ENCODE measurements at regions not wholly inside any gene's neighbourhood (a gene's known extent, or its start where the extent isn't known, plus 50 kb on each side); places are given as distances from the start of the nearest gene placed in this dataset.
A peak's percentile ranks its signal among the peaks of the same experiment; 100 is the strongest.
"Not testable (repeated sequence)": the region's sequence is repeated elsewhere in the genome, so short reads cannot be mapped to it uniquely, and the experiment has no call there.

- Histone ChIP-seq H3K36me3 (ENCODE audit: control insufficient read depth, low read depth, low read length) (no peaks in the 10 kb centered on the region), H3K27me3 (ENCODE audit: control insufficient read depth, insufficient read depth, low read length) (peaks cover 47% of the 10 kb centered on the region), H3K9ac (ENCODE audit: low read length) (no peak overlapping the region), H3K9me3 (ENCODE audit: control insufficient read depth, low read depth, low read length) (no peaks in the 10 kb centered on the region), H3K4me3 (ENCODE audit: low read length) (no peak overlapping the region), H3K4me1 (ENCODE audit: control insufficient read depth, low read depth, low read length) (peaks cover 12% of the 10 kb centered on the region), H3K27ac (ENCODE audit: low read length) (no peak overlapping the region)
These were observed 167.5 kb upstream of the HES1 start for GRCh38 chr3:193968380-193968974.

- not testable (repeated sequence) for H3K36me3 ChIP-seq (ENCODE audit: control insufficient read depth, low read depth, low read length); H3K9ac ChIP-seq (ENCODE audit: low read length); H3K4me3 ChIP-seq (ENCODE audit: low read length); H3K27ac ChIP-seq (ENCODE audit: low read length); H3K9me3 ChIP-seq (ENCODE audit: control insufficient read depth, low read depth, low read length)
- peaks cover 26% of the 10 kb centered on the region for H3K4me1 ChIP-seq (ENCODE audit: control insufficient read depth, low read depth, low read length)
- peaks cover 33% of the 10 kb centered on the region for H3K27me3 ChIP-seq (ENCODE audit: control insufficient read depth, insufficient read depth, low read length)
These were observed 165.7 kb upstream of the HES1 start for GRCh38 chr3:193970131-193970772.

GRCh38 chr3:193970773-193971206 lies 165.2 kb upstream of the HES1 start:
- Histone ChIP-seq H3K9me3 (ENCODE audit: control insufficient read depth, low read depth, low read length) (no peaks in the 10 kb centered on the region), H3K4me1 (ENCODE audit: control insufficient read depth, low read depth, low read length) (peaks cover 32% of the 10 kb centered on the region), H3K36me3 (ENCODE audit: control insufficient read depth, low read depth, low read length) (no peaks in the 10 kb centered on the region), H3K4me3 (ENCODE audit: low read length) (no peak overlapping the region), H3K27me3 (ENCODE audit: control insufficient read depth, insufficient read depth, low read length) (peaks cover 28% of the 10 kb centered on the region), H3K27ac (ENCODE audit: low read length) (no peak overlapping the region), H3K9ac (ENCODE audit: low read length) (no peak overlapping the region)

GRCh38 chr3:193971261-193971751 lies 164.6 kb upstream of the HES1 start:
- Histone ChIP-seq H3K4me3 (ENCODE audit: low read length) (no peak overlapping the region), H3K9ac (ENCODE audit: low read length) (no peak overlapping the region), H3K27ac (ENCODE audit: low read length) (no peak overlapping the region), H3K36me3 (ENCODE audit: control insufficient read depth, low read depth, low read length) (no peaks in the 10 kb centered on the region), H3K27me3 (ENCODE audit: control insufficient read depth, insufficient read depth, low read length) (peaks cover 23% of the 10 kb centered on the region), H3K9me3 (ENCODE audit: control insufficient read depth, low read depth, low read length) (no peaks in the 10 kb centered on the region), H3K4me1 (ENCODE audit: control insufficient read depth, low read depth, low read length) (peaks cover 37% of the 10 kb centered on the region)

- H3K4me1 ChIP-seq (ENCODE audit: control insufficient read depth, low read depth, low read length): peaks cover 38% of the 10 kb centered on the region
- no peak overlapping the region for H3K4me3 ChIP-seq (ENCODE audit: low read length)
- no peaks in the 10 kb centered on the region for H3K9me3 ChIP-seq (ENCODE audit: control insufficient read depth, low read depth, low read length)
- no peak overlapping the region for H3K9ac ChIP-seq (ENCODE audit: low read length)
- no peaks in the 10 kb centered on the region for H3K36me3 ChIP-seq (ENCODE audit: control insufficient read depth, low read depth, low read length)
- H3K27ac ChIP-seq (ENCODE audit: low read length): no peak overlapping the region
- peaks cover 23% of the 10 kb centered on the region for H3K27me3 ChIP-seq (ENCODE audit: control insufficient read depth, insufficient read depth, low read length)
These were observed 164.0 kb upstream of the HES1 start for GRCh38 chr3:193971966-193972365.

- Histone ChIP-seq H3K4me1 (ENCODE audit: control insufficient read depth, low read depth, low read length) (peaks cover 38% of the 10 kb centered on the region), H3K4me3 (ENCODE audit: low read length) (no peak overlapping the region), H3K36me3 (ENCODE audit: control insufficient read depth, low read depth, low read length) (no peaks in the 10 kb centered on the region), H3K9ac (ENCODE audit: low read length) (no peak overlapping the region), H3K27ac (ENCODE audit: low read length) (no peak overlapping the region), H3K27me3 (ENCODE audit: control insufficient read depth, insufficient read depth, low read length) (peaks cover 23% of the 10 kb centered on the region), H3K9me3 (ENCODE audit: control insufficient read depth, low read depth, low read length) (no peaks in the 10 kb centered on the region)
These were observed 163.1 kb upstream of the HES1 start for GRCh38 chr3:193972832-193973231.

- Histone ChIP-seq H3K9me3 (ENCODE audit: control insufficient read depth, low read depth, low read length) (no peaks in the 10 kb centered on the region), H3K27me3 (ENCODE audit: control insufficient read depth, insufficient read depth, low read length) (peaks cover 23% of the 10 kb centered on the region), H3K27ac (ENCODE audit: low read length) (no peak overlapping the region), H3K4me1 (ENCODE audit: control insufficient read depth, low read depth, low read length) (peaks cover 33% of the 10 kb centered on the region), H3K9ac (ENCODE audit: low read length) (no peak overlapping the region), H3K36me3 (ENCODE audit: control insufficient read depth, low read depth, low read length) (no peaks in the 10 kb centered on the region), H3K4me3 (ENCODE audit: low read length) (no peak overlapping the region)
These were observed 161.7 kb upstream of the HES1 start for GRCh38 chr3:193974191-193974652.

GRCh38 chr3:193974671-193975535 lies 161.0 kb upstream of the HES1 start:
- H3K27me3 ChIP-seq (ENCODE audit: control insufficient read depth, insufficient read depth, low read length): peaks cover 23% of the 10 kb centered on the region
- no peak overlapping the region for H3K27ac ChIP-seq (ENCODE audit: low read length)
- H3K9me3 ChIP-seq (ENCODE audit: control insufficient read depth, low read depth, low read length): no peaks in the 10 kb centered on the region
- H3K4me3 ChIP-seq (ENCODE audit: low read length): peak overlapping the region; percentile 0
- H3K4me1 ChIP-seq (ENCODE audit: control insufficient read depth, low read depth, low read length): peaks cover 29% of the 10 kb centered on the region
- no peaks in the 10 kb centered on the region for H3K36me3 ChIP-seq (ENCODE audit: control insufficient read depth, low read depth, low read length)
- peak overlapping the region; percentile 5 for H3K9ac ChIP-seq (ENCODE audit: low read length)

GRCh38 chr3:193977622-193978021 lies 158.3 kb upstream of the HES1 start:
- Histone ChIP-seq H3K27ac (ENCODE audit: low read length) (no peak overlapping the region), H3K4me1 (ENCODE audit: control insufficient read depth, low read depth, low read length) (peaks cover 30% of the 10 kb centered on the region), H3K27me3 (ENCODE audit: control insufficient read depth, insufficient read depth, low read length) (peaks cover 13% of the 10 kb centered on the region), H3K9ac (ENCODE audit: low read length) (no peak overlapping the region), H3K9me3 (ENCODE audit: control insufficient read depth, low read depth, low read length) (no peaks in the 10 kb centered on the region), H3K4me3 (ENCODE audit: low read length) (no peak overlapping the region), H3K36me3 (ENCODE audit: control insufficient read depth, low read depth, low read length) (no peaks in the 10 kb centered on the region)

- Histone ChIP-seq H3K4me1 (ENCODE audit: control insufficient read depth, low read depth, low read length) (peaks cover 30% of the 10 kb centered on the region), H3K36me3 (ENCODE audit: control insufficient read depth, low read depth, low read length) (no peaks in the 10 kb centered on the region), H3K9me3 (ENCODE audit: control insufficient read depth, low read depth, low read length) (no peaks in the 10 kb centered on the region), H3K27me3 (ENCODE audit: control insufficient read depth, insufficient read depth, low read length) (peaks cover 9% of the 10 kb centered on the region), H3K4me3 (ENCODE audit: low read length) (no peak overlapping the region), H3K27ac (ENCODE audit: low read length) (no peak overlapping the region), H3K9ac (ENCODE audit: low read length) (no peak overlapping the region)
These were observed 157.9 kb upstream of the HES1 start for GRCh38 chr3:193978030-193978429.

GRCh38 chr3:193978486-193978885 lies 157.5 kb upstream of the HES1 start:
- H3K9me3 ChIP-seq (ENCODE audit: control insufficient read depth, low read depth, low read length): no peaks in the 10 kb centered on the region
- no peak overlapping the region for H3K9ac ChIP-seq (ENCODE audit: low read length)
- H3K4me1 ChIP-seq (ENCODE audit: control insufficient read depth, low read depth, low read length): peaks cover 30% of the 10 kb centered on the region
- H3K4me3 ChIP-seq (ENCODE audit: low read length): no peak overlapping the region
- peaks cover 4% of the 10 kb centered on the region for H3K27me3 ChIP-seq (ENCODE audit: control insufficient read depth, insufficient read depth, low read length)
- no peak overlapping the region for H3K27ac ChIP-seq (ENCODE audit: low read length)
- H3K36me3 ChIP-seq (ENCODE audit: control insufficient read depth, low read depth, low read length): no peaks in the 10 kb centered on the region
